SK-N-SH treated with all-trans-retinoic acid at 6 μM for 48 hours (cell line): ENCODE measurements at regions not wholly inside any gene's neighbourhood (a gene's known extent, or its start where the extent isn't known, plus 50 kb on each side); places are given as distances from the start of the nearest gene placed in this dataset.

Experiments
- ATAC-seq: fragments of 200-7000 bp; cut with Tn5 transposase; 3 replicates; pipeline ENCODE4 v1.9.1; 2020; ENCODE audit warnings: mild to moderate bottlenecking, moderate library complexity
- BACH2 ChIP-seq: fragments of 250-450 bp; sonication (Bioruptor Pico); IDR thresholded peaks from 2 replicates; pipeline ENCODE4 v1.9.0; 2021; ENCODE audit warnings: mild to moderate bottlenecking, borderline replicate concordance
- CREB5 ChIP-seq: fragments of 250-450 bp; sonication (Bioruptor Pico); IDR thresholded peaks from 2 replicates; pipeline ENCODE4 v1.5.1; 2020; ENCODE audit warnings: low read depth, mild to moderate bottlenecking, moderate library complexity
- CSDC2 ChIP-seq: fragments of 250-450 bp; sonication (Bioruptor Pico); IDR thresholded peaks from 2 replicates; pipeline ENCODE4 v1.5.0; 2020; ENCODE audit warnings: mild to moderate bottlenecking, moderate library complexity
- ESRRG ChIP-seq: fragments of 250-450 bp; sonication (Bioruptor Pico); IDR thresholded peaks from 2 replicates; pipeline ENCODE4 v1.6.1; 2021; ENCODE audit warnings: mild to moderate bottlenecking
- OSR1 ChIP-seq: fragments of 250-450 bp; sonication (Bioruptor Pico); IDR thresholded peaks from 2 replicates; pipeline ENCODE4 v1.8.0; 2022; ENCODE audit warnings: moderate library complexity, mild to moderate bottlenecking, inconsistent platforms
- POU6F1 ChIP-seq: fragments of 250-450 bp; sonication (Bioruptor Pico); IDR thresholded peaks from 2 replicates; pipeline ENCODE4 v1.8.0; 2021; ENCODE audit warnings: low read depth, mild to moderate bottlenecking, moderate library complexity, borderline replicate concordance
- PPARA ChIP-seq: fragments of 250-450 bp; sonication (Bioruptor Pico); IDR thresholded peaks from 2 replicates; pipeline ENCODE4 v1.5.0; 2020; ENCODE audit warnings: mild to moderate bottlenecking, borderline replicate concordance
- RARB ChIP-seq: fragments of 250-450 bp; sonication (Bioruptor Pico); IDR thresholded peaks from 2 replicates; pipeline ENCODE4 v1.8.0; 2021; ENCODE audit warnings: mild to moderate bottlenecking, moderate library complexity
- TCF4 ChIP-seq: fragments of 250-450 bp; sonication (Bioruptor Pico); IDR thresholded peaks from 2 replicates; pipeline ENCODE4 v1.8.0; 2021; ENCODE audit warnings: mild to moderate bottlenecking, moderate library complexity, borderline replicate concordance
- TOX ChIP-seq: fragments of 250-450 bp; sonication (Bioruptor Pico); IDR thresholded peaks from 2 replicates; pipeline ENCODE4 v1.8.0; 2021; ENCODE audit warnings: mild to moderate bottlenecking, moderate library complexity, borderline replicate concordance
- ZC3H10 ChIP-seq: fragments of 250-450 bp; sonication (Bioruptor Pico); IDR thresholded peaks from 2 replicates; pipeline ENCODE4 v1.5.1; 2021; ENCODE audit warnings: mild to moderate bottlenecking, moderate library complexity
- ZFP30 ChIP-seq: fragments of 450-650 bp; formaldehyde crosslinking; IDR thresholded peaks from 2 replicates; pipeline ENCODE4 v1.5.0; 2022; ENCODE audit warnings: mild to moderate bottlenecking, moderate library complexity
- ZNF565 ChIP-seq: fragments of 450-650 bp; formaldehyde crosslinking; conservative IDR thresholded peaks from 2 replicates; pipeline ENCODE4 v1.5.0; 2020; ENCODE audit warnings: low read depth, mild to moderate bottlenecking, moderate library complexity
- ZNF70 ChIP-seq: fragments of 450-650 bp; formaldehyde crosslinking; IDR thresholded peaks from 2 replicates; pipeline ENCODE4 v1.5.0; 2020; ENCODE audit warnings: mild to moderate bottlenecking, moderate library complexity
- ZNF8 ChIP-seq: fragments of 450-650 bp; formaldehyde crosslinking; IDR thresholded peaks from 2 replicates; pipeline ENCODE4 v1.5.0; 2020; ENCODE audit warnings: mild to moderate bottlenecking, moderate library complexity
- TF ChIP-seq, protein P1 (sequence below): fragments of 250-450 bp; sonication (Bioruptor Pico); IDR thresholded peaks from 2 replicates; pipeline ENCODE4 v1.5.0; 2020; ENCODE audit warnings: mild to moderate bottlenecking, moderate library complexity
- TF ChIP-seq, protein P2 (sequence below): fragments of 250-450 bp; sonication (Bioruptor Pico); IDR thresholded peaks from 2 replicates; pipeline ENCODE4 v1.5.1; 2021; ENCODE audit warnings: mild to moderate bottlenecking, moderate library complexity

DNA sequence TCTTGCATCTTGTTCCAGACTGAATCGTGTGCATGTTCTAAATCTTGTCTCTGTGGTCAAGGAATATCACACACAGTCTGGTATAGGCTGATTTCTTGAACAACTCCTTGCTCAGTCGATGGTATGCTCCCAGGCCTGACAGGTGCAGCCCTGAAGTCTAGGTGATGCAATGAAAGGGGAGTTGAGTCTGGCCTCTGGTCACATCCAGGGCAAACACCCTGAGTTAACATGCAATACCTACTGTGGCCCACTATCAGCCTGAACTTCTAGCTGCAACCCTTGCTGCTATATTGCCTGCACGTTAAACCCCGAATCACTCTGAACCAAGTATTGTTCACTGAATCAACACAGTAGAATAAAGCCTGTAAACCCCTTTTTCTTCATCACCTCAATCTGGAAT is 303.4 kb downstream of the USP25 start:
- TF ChIP-seq ZFP30 (CRISPR knock-in tag), result no peak
- TF ChIP-seq ZNF8, result no peak
- TF ChIP-seq POU6F1 (CRISPR knock-in tag), result no peak
- no peak for TF ChIP-seq ZC3H10 (CRISPR knock-in tag)
- no peak for TF ChIP-seq BACH2 (CRISPR knock-in tag)
- no peak for TF ChIP-seq ZNF565 (CRISPR knock-in tag)
- ATAC-seq, result no peak

DNA sequence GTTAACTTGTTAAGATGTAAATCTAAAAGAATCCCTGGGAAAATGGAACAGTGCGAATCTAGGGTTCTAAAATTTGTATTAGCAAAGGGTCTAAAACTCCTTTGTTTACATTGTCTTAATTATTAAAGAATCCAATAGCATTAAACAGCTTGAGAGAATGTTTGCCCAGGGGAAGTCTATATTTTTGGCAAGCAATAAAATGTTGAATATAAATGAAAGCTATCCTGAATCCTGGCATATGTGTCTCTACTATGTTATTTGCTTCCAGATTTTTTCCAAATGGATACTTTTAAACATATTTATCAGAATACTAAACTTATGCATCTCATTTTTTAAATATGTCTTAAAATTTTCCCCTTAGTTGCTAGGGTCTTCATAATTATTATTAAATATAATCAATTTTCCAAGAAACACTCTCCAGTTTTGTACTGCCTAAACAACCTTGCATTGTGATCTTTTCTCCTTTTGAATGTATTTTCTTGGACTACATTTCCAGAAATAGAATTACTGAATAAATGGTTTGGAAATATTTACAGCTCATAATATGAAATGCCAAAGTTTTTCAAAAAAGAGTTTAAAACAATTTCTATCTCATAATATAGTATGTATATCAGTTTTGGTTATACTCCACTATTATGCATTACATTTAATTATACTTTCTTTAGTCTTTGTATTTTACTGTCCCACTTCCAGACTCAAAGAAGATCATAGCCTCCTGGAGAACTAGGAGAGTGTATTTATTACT is 304.8 kb downstream of the USP25 start:
- TF ChIP-seq BACH2 (CRISPR knock-in tag) (no peak), PPARA (no peak), ZNF70 (no peak), OSR1 (CRISPR knock-in tag) (no peak), ZNF8 (no peak), TOX (CRISPR knock-in tag) (no peak), RARB (CRISPR knock-in tag) (no peak), ZNF565 (CRISPR knock-in tag) (no peak), CSDC2 (no peak), CREB5 (CRISPR knock-in tag) (no peak)
- TF ChIP-seq, protein P1, sequence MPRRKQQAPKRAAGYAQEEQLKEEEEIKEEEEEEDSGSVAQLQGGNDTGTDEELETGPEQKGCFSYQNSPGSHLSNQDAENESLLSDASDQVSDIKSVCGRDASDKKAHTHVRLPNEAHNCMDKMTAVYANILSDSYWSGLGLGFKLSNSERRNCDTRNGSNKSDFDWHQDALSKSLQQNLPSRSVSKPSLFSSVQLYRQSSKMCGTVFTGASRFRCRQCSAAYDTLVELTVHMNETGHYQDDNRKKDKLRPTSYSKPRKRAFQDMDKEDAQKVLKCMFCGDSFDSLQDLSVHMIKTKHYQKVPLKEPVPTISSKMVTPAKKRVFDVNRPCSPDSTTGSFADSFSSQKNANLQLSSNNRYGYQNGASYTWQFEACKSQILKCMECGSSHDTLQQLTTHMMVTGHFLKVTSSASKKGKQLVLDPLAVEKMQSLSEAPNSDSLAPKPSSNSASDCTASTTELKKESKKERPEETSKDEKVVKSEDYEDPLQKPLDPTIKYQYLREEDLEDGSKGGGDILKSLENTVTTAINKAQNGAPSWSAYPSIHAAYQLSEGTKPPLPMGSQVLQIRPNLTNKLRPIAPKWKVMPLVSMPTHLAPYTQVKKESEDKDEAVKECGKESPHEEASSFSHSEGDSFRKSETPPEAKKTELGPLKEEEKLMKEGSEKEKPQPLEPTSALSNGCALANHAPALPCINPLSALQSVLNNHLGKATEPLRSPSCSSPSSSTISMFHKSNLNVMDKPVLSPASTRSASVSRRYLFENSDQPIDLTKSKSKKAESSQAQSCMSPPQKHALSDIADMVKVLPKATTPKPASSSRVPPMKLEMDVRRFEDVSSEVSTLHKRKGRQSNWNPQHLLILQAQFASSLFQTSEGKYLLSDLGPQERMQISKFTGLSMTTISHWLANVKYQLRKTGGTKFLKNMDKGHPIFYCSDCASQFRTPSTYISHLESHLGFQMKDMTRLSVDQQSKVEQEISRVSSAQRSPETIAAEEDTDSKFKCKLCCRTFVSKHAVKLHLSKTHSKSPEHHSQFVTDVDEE (CRISPR knock-in tag), result no peak
- TF ChIP-seq, all 23 proteins: peak for 0

DNA sequence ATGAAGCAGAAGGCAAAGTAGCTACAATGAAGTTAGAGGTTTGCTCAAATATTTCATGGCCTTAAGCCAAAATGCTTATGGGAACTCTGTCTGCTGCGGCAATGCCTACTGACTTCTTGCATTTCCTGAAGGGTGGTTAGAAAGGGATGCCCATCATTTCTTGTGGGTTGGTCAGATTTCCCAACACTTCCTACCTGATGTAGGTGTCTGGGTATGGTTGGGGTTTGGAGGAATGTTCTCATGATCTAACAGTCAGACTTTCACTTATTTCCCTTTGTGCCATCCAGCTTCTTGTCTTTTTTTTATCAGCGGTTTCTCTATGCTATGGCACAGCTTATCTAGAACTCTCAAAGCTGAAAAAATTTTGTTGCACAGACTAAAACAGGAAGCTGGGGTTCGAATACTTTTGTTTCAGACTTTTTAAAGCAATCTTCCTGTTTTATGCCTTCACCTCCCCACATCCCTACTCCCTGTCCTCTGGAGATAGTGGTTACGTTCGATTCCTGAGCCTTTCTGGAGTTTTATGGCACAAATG is 307.7 kb downstream of the USP25 start:
- no peak for ATAC-seq
- TF ChIP-seq CREB5 (CRISPR knock-in tag) (no peak), OSR1 (CRISPR knock-in tag) (no peak), TCF4 (CRISPR knock-in tag) (no peak), ZC3H10 (CRISPR knock-in tag) (no peak), ESRRG (CRISPR knock-in tag) (no peak), ZNF70 (no peak), POU6F1 (CRISPR knock-in tag) (no peak)
- TF ChIP-seq, protein P1 (CRISPR knock-in tag), result no peak
- TF ChIP-seq, protein P2, sequence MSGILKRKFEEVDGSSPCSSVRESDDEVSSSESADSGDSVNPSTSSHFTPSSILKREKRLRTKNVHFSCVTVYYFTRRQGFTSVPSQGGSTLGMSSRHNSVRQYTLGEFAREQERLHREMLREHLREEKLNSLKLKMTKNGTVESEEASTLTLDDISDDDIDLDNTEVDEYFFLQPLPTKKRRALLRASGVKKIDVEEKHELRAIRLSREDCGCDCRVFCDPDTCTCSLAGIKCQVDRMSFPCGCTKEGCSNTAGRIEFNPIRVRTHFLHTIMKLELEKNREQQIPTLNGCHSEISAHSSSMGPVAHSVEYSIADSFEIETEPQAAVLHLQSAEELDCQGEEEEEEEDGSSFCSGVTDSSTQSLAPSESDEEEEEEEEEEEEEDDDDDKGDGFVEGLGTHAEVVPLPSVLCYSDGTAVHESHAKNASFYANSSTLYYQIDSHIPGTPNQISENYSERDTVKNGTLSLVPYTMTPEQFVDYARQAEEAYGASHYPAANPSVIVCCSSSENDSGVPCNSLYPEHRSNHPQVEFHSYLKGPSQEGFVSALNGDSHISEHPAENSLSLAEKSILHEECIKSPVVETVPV (CRISPR knock-in tag), result no peak

More for the DNA sequence above, 304.8 kb downstream of the USP25 start:
- no peak for ATAC-seq
